ENCODE measurements at regions not wholly inside any gene's neighbourhood (a gene's known extent, or its start where the extent isn't known, plus 50 kb on each side); places are given as distances from the start of the nearest gene placed in this dataset.

GRCh38 chr3:34202975-34203374, 404.5 kb downstream of the PDCD6IP start:
- TF ChIP-seq GATA1 (IDR thresholded peaks at IDR 0.05; ENCODE audit: low read depth, low read length), result no peak
- TF ChIP-seq POLR2A (IDR thresholded peaks at IDR 0.05; ENCODE audit: low read length), result no peak
- DNase-seq, result no peak

DNA sequence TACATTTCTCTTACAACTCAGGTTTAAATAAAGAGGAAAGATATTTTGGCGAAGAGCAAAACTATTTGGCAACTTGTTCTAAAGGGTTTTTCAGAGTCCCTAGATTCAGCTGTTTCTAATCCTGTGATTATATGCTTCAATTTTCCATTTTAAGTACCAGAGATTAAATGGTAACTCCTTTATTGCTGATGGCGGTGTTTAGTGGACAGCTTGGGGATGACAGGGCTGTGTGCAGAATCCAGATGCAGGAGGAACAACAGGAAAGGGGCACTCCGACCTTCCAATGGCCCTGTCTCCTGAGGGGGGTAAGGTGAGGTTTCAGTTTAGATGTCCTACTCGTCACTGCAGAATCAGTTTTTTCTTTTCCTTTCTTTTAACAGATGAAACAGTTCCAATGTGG, 405.0 kb downstream of the PDCD6IP start:
- TF ChIP-seq POLR2A (IDR thresholded peaks at IDR 0.05; ENCODE audit: low read length) (no peak), GATA1 (IDR thresholded peaks at IDR 0.05; ENCODE audit: low read depth, low read length) (no peak)
- DNase-seq, result no peak

DNA sequence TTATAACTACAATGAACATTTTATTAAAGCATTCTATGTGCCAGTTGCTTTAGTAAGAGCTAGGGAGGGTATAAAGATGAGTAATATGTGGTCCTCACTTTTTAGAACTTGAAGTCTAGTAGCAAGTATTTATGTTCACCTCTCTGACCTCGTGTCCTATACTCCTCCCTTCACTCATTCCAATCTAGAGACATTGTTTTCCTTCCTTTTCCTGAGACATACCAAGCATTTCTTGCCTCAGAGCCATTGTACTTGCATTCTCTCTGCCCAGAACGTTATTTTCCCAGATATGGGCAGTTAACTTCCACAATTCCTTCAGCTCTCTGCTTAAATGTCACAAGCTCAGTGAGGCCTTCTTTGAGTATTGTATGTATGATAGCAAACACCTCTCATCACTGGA, 408.6 kb downstream of the PDCD6IP start:
- DNase-seq, result no peak
- no peak for TF ChIP-seq GATA1 (IDR thresholded peaks at IDR 0.05; ENCODE audit: low read depth, low read length)
- no peak for TF ChIP-seq POLR2A (IDR thresholded peaks at IDR 0.05; ENCODE audit: low read length)

GRCh38 chr3:34207806-34208205, 409.4 kb downstream of the PDCD6IP start:
- DNase-seq, result no peak
- TF ChIP-seq GATA1 (IDR thresholded peaks at IDR 0.05; ENCODE audit: low read depth, low read length) (no peak), POLR2A (IDR thresholded peaks at IDR 0.05; ENCODE audit: low read length) (no peak)

GRCh38 chr3:34212175-34212574, 413.7 kb downstream of the PDCD6IP start:
- TF ChIP-seq GATA1 (IDR thresholded peaks at IDR 0.05; ENCODE audit: low read depth, low read length), result no peak
- no peak for TF ChIP-seq POLR2A (IDR thresholded peaks at IDR 0.05; ENCODE audit: low read length)
- DNase-seq, result no peak

DNA sequence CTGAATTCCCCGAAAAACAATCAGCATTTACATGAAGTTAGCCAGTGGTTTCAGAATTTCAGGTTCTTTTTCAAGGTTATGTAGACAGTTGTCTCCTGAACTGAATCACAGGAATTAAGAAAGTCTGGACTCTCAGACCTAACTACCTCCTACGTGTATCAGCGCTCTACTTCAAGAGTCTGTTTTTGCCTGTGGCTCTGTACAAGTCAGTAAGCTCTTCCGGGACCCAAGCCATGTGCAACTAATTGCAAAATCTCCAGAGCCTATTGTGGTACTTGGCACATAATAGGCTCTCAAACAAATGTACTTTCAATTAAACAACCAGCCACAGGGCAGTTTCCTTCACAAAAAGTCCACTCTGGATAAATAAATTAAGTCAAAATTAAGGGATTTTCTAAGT, 414.2 kb downstream of the PDCD6IP start:
- TF ChIP-seq POLR2A (IDR thresholded peaks at IDR 0.05; ENCODE audit: low read length), result no peak
- DNase-seq, result no peak

GRCh38 chr3:34213478-34213877, 415.0 kb downstream of the PDCD6IP start:
- no peak for DNase-seq

GRCh38 chr3:34216711-34217335, 418.4 kb downstream of the PDCD6IP start:
- TF ChIP-seq GATA1 (IDR thresholded peaks at IDR 0.05; ENCODE audit: low read depth, low read length), result no peak
- no peak for DNase-seq

More at GRCh38 chr3:34213478-34213877, 415.0 kb downstream of the PDCD6IP start:
- TF ChIP-seq GATA1 (IDR thresholded peaks at IDR 0.05; ENCODE audit: low read depth, low read length), result no peak

- DNase-seq, result no peak
- TF ChIP-seq POLR2A (IDR thresholded peaks at IDR 0.05; ENCODE audit: low read length) (no peak), GATA1 (IDR thresholded peaks at IDR 0.05; ENCODE audit: low read depth, low read length) (no peak)
These were observed 420.4 kb downstream of the PDCD6IP start for GRCh38 chr3:34218706-34219385.

- DNase-seq, result no peak
- TF ChIP-seq POLR2A (IDR thresholded peaks at IDR 0.05; ENCODE audit: low read length) (no peak), GATA1 (IDR thresholded peaks at IDR 0.05; ENCODE audit: low read depth, low read length) (no peak)
These were observed 421.1 kb downstream of the PDCD6IP start for GRCh38 chr3:34219556-34219955.

DNA sequence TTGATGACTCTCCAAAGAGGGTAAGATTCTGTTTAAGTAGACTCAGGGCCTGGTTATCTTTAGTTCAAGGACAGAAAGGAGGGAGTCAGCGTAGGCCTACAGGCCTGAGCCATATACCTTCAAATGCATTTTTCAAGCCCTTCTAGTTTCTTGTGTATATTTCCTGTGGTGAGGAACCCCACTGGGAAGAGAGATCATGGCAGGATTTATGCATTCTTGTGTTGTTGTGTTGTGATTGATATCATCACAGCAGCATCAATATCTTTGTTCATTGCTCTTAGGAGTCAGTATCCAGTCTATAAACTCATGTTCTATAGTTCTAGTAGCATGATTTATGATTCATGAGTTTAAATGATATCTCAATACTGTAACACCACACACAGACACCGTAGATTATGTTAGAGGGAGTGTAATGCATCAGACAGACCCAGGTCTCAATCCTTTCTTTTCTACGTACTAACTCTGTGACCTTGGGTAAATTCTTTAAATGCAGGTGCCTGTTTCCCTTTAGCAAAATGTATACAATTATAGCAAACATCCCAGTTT, 427.5 kb downstream of the PDCD6IP start:
- DNase-seq, result no peak
- no peak for TF ChIP-seq GATA1 (IDR thresholded peaks at IDR 0.05; ENCODE audit: low read depth, low read length)
- no peak for TF ChIP-seq POLR2A (IDR thresholded peaks at IDR 0.05; ENCODE audit: low read length)

- peak in 1 of 2 experiments; percentile 3 for DNase-seq
- no peak for TF ChIP-seq GATA1 (IDR thresholded peaks at IDR 0.05; ENCODE audit: low read depth, low read length)
- TF ChIP-seq POLR2A (IDR thresholded peaks at IDR 0.05; ENCODE audit: low read length), result no peak
These were observed 431.4 kb downstream of the PDCD6IP start for GRCh38 chr3:34229876-34230275.

- TF ChIP-seq GATA1 (IDR thresholded peaks at IDR 0.05; ENCODE audit: low read depth, low read length) (no peak), POLR2A (IDR thresholded peaks at IDR 0.05; ENCODE audit: low read length) (no peak)
- no peak for DNase-seq
These were observed 436.7 kb downstream of the PDCD6IP start for GRCh38 chr3:34235096-34235495.

GRCh38 chr3:34237946-34238345, 439.5 kb downstream of the PDCD6IP start:
- no peak for DNase-seq
- no peak for TF ChIP-seq POLR2A (IDR thresholded peaks at IDR 0.05; ENCODE audit: low read length)
- TF ChIP-seq GATA1 (IDR thresholded peaks at IDR 0.05; ENCODE audit: low read depth, low read length), result no peak

DNA sequence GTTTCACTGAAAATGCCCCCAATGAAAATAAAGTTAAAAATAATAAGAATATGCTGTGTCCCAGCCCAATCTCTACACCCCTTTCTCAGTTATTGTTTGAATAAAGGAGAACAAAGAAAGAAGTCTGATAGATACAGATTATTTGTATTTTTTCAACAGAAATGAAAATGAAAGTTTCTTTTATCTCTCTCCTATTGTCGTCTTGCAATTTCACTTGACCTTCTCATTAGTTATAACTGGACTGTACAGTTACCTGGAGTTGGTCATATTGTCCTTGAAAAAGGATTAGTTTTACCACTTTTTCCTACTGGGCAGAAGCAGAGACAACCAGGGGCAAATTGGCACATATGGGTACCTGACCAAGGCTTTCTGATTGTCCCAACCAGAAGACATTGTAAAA, 440.0 kb downstream of the PDCD6IP start:
- TF ChIP-seq POLR2A (IDR thresholded peaks at IDR 0.05; ENCODE audit: low read length) (no peak), GATA1 (IDR thresholded peaks at IDR 0.05; ENCODE audit: low read depth, low read length) (no peak)
- no peak for DNase-seq
